ENCODE measurements at regions not wholly inside any gene's neighbourhood (a gene's known extent, or its start where the extent isn't known, plus 50 kb on each side); places are given as distances from the start of the nearest gene placed in this dataset.
A peak's percentile ranks its signal among the peaks of the same experiment; 100 is the strongest.
"Not testable (repeated sequence)": the region's sequence is repeated elsewhere in the genome, so short reads cannot be mapped to it uniquely, and the experiment has no call there.

DNA sequence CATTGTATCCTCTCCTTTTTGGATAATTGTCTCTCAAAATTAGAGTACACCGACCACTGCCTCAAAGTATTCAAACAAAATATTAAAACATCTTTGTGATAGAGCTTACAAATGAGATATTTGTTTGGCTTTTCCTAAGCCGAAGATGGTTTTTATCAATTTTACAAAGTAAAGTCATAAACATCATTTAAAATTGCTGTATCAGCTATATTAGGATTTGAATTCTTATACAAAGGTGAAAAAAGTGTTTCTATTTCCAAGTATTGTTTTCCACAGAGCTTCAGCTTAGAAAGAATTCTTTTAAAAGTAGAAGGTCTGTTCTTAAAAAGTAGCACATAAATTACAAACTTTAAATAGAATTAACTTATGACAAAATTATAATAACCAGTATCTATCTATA is 116.6 kb upstream of the IFNE start:
- no peak for DNase-seq (ENCODE audit: low read depth)

DNA sequence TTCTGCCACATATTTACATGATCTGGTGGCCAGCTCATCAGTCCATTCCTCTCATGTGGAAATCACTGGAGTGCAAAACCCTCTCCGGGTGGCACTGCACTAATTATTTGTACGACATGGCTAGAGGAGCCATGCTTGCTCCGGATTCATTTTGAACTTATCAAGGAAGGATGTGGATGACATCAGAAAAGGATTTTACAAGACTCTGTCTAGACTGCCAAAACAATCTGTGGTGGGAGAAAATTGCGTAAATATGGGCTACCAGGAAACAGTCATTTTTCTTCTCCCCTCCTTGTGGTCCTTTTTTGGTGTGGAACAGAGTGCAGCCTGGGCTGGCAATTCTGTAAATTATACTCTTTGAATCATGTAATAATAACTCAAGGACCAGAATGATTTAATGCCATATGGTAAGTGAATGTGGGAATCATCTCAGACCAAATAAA is 123.4 kb upstream of the IFNE start:
- peak; percentile 88 for DNase-seq (ENCODE audit: low read depth)

DNA sequence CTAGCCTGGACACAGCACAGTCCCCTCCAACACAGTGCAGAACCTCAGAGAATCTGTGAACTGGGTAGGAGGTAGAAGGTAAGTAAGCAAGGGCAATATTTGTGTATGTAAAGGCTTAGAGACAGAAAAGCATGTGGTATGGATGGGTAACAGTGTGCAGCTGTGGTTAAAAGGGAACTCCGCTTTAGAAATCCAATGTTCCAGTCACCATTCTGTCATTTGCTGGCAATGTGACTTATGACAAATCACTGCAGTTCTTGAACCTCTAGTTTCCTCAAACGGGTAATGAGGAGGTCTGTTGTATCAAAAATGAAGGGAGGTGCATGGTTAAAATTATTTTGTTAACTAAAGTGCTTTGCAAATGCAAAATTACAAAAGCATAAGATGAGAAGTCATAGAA is 125.5 kb upstream of the IFNE start:
- DNase-seq (ENCODE audit: low read depth): no peak

DNA sequence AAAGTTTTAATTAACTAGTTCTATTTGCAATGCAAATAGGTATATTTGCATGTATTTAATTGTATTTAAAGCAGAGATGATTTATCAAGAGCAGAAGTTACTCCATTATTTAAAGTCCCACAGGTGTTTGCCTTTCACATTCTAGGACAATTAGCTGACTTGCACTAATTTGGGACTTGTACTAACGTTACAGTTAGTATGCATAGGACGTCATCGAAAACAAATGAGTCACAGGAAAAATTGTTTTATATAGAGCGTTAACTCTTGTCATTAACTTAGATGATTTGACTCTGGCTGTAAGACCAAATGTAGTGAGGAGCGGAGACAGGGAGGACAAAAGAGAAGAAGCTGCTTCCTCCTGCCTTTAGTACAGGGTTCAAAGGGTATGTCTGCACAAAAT is 126.1 kb upstream of the IFNE start:
- no peak for DNase-seq (ENCODE audit: low read depth)

DNA sequence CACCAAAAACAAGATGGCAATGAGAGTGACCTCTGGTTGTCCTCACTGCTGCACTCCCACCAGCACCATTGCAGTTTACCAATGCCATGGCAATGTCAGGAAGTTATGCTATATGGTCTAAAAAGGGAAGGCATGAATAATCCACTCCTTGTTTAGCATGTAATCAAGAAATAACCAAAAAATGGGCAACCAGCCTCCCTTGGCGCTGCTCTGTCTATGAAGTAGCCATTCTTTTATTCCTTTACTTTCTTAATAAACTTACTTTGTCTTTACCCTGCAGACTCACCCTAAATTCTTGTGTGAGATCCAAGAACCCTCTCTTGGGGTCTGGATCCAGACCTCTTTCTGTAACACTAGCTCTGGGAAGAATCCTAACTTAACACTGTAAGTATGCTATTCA is 127.4 kb upstream of the IFNE start:
- no peak for DNase-seq (ENCODE audit: low read depth)

DNA sequence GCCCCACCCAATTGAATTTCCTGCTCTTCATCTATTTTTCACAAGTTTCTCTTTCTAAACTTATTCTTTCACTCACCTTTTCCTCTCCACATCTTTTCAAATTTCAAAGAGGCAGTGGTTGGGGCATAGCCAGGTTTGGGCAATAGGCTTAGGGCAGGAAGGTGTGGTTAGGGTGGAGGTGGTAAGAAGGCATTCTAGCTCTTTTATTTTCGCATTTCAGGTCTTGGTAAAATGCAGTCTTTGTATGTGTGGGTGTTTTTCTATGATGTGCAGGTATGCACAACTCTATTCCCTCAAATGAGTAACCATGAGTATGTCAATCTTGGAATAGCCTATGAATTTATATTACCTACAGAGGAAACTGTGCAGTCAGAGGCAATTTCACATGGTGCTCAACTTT is 129.8 kb upstream of the IFNE start:
- DNase-seq (ENCODE audit: low read depth): no peak

DNA sequence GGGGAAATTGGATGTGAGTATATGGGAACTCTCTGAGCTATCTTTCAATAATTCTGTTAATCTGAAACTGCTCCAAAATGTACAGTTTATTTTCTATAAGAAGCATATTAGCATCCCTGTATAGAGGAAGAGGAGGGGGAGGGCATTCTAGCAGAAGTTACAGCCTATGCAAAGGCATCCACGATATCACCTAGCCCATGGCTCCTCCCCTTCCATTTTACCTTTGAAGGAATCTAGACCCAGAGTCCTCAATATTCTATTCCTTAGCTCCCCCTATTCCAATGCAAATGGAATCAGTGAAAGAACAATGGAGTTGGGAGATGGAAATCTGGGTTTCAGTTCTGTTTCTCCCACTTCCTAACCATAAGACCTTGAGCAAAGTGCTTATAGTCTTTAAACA is 132.9 kb upstream of the IFNE start:
- no peak for DNase-seq (ENCODE audit: low read depth)

DNA sequence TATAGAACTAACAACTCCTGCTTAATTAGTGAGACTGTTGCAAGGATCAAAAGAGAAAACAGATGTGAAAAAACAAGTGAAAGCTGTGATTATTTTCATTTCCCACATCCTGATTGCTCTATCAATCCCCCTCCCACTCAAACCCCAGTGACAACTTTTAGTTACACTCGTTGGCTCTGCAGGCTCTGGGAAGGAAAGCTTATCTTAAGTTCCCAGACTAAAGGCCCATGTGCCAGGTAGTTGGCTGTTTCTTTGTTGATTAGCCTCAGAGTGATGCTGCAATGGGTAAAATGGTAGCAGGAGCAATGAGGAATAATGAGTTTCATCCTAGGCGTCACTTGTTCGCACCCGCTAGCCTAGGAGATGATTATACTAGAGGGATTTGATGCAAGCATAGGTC is 133.3 kb upstream of the IFNE start:
- DNase-seq (ENCODE audit: low read depth): no peak

DNA sequence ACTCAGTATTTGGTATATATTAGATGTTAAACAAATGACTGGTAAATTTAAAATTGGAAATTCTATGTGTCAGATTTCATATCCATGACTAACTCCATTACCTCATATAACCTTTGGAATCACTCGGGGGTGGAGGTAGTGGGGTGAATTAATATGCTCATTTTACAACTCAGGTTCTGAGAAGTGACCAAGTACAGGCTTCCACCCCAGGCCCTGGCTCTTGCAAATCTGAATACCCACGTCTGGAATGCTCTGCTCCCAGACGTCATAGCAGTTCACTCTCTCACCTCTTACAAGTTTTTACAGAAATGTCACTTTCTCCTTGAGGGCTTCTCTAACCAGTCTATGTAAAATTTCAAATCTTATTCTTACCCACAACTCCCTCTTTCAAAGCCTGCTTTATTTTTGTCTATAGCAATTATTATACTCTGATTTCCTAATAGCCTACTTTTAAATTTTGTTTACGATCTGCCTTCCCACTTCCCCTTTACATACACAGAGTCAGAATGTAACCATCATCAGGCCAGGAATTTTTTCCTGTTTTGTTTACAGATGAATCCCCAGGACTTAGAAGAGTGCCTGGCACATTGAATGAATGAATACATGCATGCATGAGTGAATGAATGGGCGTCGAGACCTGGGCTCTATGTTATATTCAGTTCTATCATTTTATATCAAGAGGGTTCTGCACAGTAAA is 134.1 kb upstream of the IFNE start:
- peak; percentile 76 for DNase-seq (ENCODE audit: low read depth)

DNA sequence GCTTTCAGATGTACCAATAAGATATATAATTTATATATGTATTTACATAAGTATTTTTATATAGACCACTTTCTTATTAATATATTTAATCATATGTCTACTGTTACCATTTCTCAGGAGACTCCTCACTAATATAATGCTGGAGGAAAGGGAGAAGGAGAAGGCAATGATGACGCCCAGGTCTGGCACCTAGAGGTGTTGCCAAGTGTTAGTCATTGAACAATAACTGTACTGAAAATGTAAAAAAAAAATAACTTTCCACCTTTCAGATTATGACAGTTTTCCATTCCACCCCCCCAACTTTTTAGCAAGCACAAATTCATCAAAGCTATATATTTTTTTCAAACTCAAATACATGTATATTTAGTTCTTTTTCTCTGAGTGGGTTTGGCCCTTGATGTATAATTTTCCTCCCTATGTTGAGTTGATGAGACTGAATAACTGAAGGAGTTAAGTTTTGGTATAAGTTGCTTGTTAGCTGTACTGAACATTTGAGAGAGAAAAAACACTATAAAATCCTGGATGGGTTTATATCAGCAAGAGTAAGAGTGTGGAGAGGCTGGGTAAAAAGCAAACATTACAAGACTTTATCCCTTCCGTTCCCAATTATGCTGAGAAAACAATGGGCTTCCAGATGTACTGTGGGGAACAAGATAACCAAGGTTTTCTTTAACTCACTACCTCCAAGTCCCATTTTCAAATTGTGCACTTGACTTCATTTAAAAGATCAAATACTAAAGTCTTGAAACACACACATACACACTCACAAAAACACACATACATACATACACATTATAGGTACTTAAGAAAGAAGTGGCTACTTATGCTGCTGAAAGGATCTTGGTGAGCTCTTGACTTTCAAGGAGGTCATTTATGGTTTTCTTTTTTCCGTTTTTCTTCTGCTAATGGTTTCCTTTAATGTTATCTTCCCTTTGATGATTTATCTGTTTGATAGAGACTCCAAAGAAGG is 142.8 kb upstream of the IFNE start:
- no peak for DNase-seq (ENCODE audit: low read depth)

DNA sequence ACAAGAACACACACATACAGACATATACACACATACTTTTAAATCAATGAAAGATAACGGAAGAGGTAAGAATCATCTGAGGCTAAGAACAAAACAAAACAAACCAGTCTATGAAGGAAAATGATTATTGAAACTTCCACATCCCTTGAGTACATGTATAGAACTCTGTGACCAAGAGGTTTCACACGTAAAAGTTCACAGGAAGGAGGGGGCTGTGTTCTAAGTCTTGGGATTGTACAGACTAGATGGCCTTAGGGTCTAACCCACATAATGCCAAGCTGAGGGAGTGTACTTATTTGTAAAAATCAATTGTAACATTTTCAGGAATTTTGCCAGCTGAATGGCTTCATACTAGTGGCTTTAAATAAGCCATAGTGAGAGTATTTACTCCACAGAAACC is 144.4 kb upstream of the IFNE start:
- DNase-seq (ENCODE audit: low read depth): no peak

DNA sequence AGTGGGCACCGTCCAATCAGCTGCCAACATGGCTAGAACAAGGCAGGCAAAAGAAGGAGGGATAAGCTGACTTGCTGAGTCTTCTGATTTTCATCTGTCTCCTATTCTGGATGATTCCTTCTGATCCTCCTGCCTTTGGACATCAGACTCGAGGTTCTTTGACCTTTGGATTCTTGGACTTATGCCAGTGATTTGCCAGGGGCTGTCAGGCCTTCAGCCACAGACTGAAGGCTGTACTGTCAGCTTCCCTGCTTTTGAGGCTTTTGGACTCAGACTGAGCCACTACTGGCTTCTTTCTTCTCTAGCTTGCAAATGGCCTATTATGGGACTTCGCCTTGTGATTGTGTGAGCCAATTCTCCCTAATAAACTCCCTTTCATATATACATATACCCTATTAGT is 146.8 kb upstream of the IFNE start:
- DNase-seq (ENCODE audit: low read depth): not testable (repeated sequence)

DNA sequence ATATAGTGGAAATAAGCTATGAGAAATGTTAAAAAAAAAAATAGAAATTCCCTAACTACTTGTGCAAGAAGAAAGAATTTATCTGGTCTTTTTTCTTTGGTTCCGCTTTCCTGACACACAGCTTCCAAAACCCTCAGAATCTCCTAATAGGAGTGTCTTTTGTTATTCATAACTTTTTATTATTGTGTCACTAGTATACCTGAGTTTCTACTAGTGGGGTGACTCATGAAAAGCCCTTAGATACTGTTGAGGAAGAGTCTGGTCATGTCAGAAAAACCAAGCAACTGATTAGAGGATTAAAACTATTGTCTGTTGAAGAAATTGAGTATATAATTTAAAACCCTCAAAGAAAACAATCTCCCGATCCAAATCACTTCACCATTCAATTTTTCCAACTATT is 152.8 kb upstream of the IFNE start:
- DNase-seq (ENCODE audit: low read depth): no peak

DNA sequence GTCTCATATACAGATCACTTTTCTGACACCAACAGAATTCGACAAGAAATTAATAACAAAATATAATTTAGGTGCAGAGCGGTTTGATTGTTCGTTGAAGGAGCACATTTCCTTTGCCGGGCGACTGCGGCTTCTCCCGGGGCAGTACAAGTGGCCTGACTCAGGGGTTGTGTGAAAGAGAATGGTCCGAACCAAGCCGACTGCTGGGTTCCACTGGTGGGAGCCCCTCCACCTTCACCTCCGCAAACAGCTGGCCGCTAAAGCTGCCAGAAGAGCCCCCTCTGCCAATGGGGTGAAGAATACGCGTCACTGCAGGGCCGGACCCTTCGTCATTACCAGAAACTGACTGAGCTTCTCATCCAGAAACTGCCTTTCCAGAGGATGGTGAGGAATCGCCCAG is 156.0 kb upstream of the IFNE start:
- no peak for DNase-seq (ENCODE audit: low read depth)

DNA sequence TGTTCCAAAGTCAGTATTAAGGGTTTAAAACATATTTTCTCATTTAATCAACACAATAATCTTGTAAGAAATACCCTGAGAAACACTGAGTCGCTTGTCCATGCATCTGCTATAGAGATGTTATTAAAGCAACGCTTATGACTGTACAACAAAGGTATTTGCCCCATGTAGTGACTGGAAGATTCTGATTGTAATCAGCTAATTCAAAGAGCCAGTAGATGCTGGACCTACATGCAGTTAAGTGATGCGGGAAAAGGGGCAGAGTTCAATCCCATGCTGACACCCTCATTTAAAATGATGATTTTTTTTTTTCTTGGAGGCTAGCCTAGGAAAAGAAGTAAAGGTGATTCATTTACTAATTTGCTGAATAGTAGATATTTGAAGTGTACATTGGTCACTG is 149.3 kb upstream of the MTAP start:
- DNase-seq (ENCODE audit: low read depth): no peak

DNA sequence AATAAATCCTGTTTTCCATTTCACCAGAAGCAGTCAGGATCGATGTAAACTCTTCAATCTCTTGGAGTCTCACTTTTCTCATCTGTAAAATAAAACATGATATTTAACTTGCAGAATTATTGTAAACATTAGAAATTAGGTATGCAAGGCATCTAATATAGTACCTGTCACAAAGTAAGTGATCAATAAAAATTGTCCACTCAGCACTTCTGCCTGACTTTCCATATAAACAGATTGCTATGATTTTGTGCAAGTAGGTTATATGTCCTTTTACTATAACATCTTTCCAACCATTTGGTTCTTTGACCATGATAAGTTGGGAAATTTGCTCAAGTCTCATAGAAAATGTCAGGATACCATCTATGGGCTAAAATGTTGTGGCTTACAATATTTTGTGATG is 148.8 kb upstream of the MTAP start:
- DNase-seq (ENCODE audit: low read depth): no peak

DNA sequence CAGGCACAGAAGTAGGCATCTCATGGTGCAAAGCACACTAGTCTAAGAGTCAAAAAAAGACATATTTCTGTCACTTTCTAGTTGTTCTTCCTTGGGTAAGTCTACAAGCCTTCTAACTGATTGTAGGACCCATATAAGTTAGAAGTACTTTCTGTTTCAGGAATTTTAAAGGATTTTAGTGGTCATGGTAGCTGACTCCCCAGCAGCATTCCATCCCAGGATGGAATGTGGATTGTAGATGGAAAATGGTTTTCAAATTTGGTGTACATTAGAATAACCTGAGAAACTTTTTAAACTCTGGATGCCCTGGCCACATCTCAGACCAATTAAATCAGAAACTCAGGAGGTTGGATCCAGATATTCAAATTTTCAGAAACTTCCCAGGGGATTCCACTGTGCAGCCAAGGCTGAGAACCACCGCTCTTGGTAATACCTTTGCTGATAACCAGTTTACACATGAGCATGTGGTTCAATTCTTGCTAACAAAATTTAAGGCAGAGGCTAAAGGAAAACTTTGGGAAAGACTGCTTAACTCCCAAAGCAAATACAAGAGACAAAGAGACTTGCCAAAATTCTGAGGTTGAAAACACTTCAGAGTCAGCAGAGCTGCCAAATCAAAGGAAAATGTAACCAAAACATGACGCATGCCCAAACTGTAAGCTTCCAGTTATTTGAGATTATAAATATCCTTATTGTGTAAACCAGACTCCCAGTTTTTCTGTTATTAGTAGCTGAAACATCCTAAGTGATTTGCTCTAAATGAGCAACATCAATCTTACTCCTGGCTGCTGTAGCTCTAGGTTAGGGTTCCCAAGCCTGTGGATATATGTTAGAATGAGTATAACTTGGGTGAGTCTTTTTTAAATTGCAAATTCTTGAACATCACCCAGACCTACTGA is 145.4 kb upstream of the MTAP start:
- DNase-seq (ENCODE audit: low read depth): peak; percentile 88

DNA sequence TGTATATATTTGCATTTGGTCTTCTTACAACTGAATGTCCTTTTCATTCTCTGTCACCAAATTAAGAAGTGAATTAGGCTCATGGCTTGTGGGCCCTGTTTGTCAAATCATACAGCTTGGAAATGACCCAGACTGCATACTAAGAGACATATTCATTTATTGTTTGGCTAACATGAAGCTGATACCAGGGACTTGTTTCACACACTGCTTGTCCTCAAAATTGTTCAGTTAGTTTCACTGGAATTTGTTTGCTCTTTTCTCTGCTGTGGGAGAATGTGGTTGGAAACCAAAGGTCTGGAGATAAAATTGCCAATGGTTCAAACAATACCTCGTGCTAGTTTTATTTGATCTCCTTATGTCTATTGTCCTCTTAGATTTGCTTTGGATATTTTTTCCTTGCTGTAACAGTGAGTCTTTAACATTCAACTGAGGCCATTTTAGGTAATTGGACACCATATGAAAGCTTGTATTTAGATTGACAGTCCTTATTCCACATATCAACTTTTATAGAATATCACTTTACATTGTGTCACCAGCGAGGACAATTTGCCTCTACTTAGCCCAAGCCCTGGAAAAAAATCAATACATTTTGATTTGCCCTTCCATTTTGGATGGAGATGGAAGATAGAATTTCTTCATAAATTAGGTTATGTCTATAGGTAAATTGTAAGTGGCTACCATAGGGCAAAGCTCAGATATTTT is 144.3 kb upstream of the MTAP start:
- DNase-seq (ENCODE audit: low read depth): no peak

DNA sequence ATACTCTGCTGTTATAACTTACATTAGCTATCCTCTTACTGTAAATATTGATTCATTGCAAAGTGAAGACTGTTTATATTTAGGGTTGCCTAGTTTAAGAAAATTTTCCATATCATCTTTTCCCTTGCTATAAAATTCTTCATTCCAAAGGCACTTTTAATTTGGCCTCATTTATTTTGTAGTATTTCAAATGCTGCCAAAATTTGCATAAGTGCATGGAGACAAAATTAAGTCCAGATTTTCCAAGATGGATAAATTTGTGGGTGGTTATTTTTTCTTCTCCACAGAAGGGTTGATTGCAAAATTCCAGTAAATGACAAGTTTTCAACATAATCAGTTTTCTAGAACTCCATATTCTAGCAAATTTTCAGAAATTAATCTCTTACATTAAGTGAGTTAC is 141.5 kb upstream of the MTAP start:
- DNase-seq (ENCODE audit: low read depth): peak; percentile 91

DNA sequence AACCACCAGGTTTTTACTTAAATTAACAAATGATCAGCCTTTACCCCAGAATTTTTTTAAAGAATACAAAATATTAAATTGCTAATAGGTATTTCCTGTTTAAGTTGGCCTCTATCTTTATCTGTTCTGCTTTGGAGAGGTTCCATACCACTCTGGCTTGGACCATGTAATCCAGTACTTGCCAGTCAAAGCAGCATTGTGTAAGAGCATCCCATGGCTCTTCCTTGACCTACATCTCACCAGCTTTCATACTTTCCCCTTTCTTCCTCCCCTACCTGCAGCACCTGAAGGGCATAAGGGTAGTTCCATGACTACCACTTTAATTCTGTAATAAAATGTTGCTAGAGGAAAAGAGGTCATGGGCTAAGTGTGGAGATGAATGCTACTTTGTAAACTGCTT is 140.8 kb upstream of the MTAP start:
- DNase-seq (ENCODE audit: low read depth): peak; percentile 94

DNA sequence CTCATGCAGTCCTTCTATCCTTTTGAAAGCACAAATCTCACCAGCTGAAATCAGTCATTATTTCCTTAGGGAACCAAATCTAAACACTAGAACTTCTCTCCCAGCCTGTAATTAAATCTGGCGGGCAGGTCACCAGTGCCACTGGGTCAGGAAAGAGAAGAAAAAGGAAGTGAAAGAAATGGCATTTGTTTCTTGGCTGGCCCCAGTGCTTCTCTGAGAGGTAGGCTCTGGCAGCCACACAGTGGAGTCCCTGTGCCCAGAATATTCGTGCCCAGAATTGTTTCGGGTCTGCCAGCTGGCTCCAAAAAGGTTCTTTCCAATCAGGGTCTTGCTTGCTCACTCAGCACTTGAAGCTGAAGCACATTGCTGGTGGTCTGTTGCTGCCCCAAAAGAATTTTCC is 133.9 kb upstream of the MTAP start:
- peak; percentile 26 for DNase-seq (ENCODE audit: low read depth)

DNA sequence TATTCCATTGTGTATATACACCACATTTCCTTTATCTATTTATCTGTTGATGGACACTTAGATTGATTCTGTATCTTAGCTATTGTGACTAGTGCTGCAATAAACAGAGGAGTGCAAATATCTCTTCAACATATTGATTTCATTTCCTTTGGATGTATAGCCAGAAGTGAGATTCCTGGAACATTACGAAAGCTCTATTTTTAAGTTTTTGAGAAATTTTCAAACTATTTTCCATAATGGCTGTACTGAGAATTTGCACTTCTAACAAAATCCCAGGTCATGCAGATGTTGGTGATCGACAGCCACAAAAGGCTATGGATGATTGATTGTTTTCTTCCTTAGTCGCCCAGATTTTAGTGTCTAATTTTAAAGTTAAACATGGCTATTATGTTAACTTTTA is 132.7 kb upstream of the MTAP start:
- DNase-seq (ENCODE audit: low read depth): no peak
